Suppressor macrophage treated with lipopolysaccharide for 1 hour (primary cell): ENCODE measurements at regions not wholly inside any gene's neighbourhood (a gene's known extent, or its start where the extent isn't known, plus 50 kb on each side); places are given as distances from the start of the nearest gene placed in this dataset.

Experiments
- DNase-seq, 3 donors: peaks; one replicate each; pipeline ENCODE4 v3.0.0-alpha.2; 2020 to 2022

GRCh38 chr5:27406020-27406419 is 367.6 kb upstream of the CDH9 start:
- no peak for DNase-seq

- no peak for DNase-seq
These were observed 365.0 kb upstream of the CDH9 start for GRCh38 chr5:27403243-27403882.

- DNase-seq: no peak
These were observed 364.4 kb upstream of the CDH9 start for GRCh38 chr5:27402828-27403227.

GRCh38 chr5:27396998-27397397 is 358.6 kb upstream of the CDH9 start:
- DNase-seq: no peak

GRCh38 chr5:27392716-27393115 is 354.3 kb upstream of the CDH9 start:
- no peak for DNase-seq

- DNase-seq: no peak
These were observed 351.3 kb upstream of the CDH9 start for GRCh38 chr5:27389696-27390095.

GRCh38 chr5:27388755-27389154 is 350.4 kb upstream of the CDH9 start:
- no peak for DNase-seq

GRCh38 chr5:27387535-27388073 is 349.2 kb upstream of the CDH9 start:
- DNase-seq: no peak

GRCh38 chr5:27381686-27382085 is 343.3 kb upstream of the CDH9 start:
- no peak for DNase-seq

GRCh38 chr5:27377626-27378025 is 339.2 kb upstream of the CDH9 start:
- no peak for DNase-seq

GRCh38 chr5:27353970-27354369 is 315.6 kb upstream of the CDH9 start:
- DNase-seq: no peak

- DNase-seq: no peak
These were observed 315.2 kb upstream of the CDH9 start for GRCh38 chr5:27353540-27353939.

GRCh38 chr5:27341342-27341741 is 303.0 kb upstream of the CDH9 start:
- DNase-seq: no peak

- no peak for DNase-seq
These were observed 298.4 kb upstream of the CDH9 start for GRCh38 chr5:27336817-27337216.

- no peak for DNase-seq
These were observed 290.1 kb upstream of the CDH9 start for GRCh38 chr5:27328480-27328879.

GRCh38 chr5:27325513-27325912 is 287.1 kb upstream of the CDH9 start:
- DNase-seq: peak in 1 of 3 donors; percentile 0

- DNase-seq: no peak
These were observed 280.3 kb upstream of the CDH9 start for GRCh38 chr5:27318701-27319100.

- DNase-seq: no peak
These were observed 277.9 kb upstream of the CDH9 start for GRCh38 chr5:27316271-27316650.

- DNase-seq: no peak
These were observed 277.2 kb upstream of the CDH9 start for GRCh38 chr5:27315363-27316270.

- peak; percentile 11 to 35 (median 24) for DNase-seq
These were observed 275.2 kb upstream of the CDH9 start for GRCh38 chr5:27313549-27313948.

- no peak for DNase-seq
These were observed 274.0 kb upstream of the CDH9 start for GRCh38 chr5:27312291-27312893.

- DNase-seq: no peak
These were observed 273.2 kb upstream of the CDH9 start for GRCh38 chr5:27311544-27311943.

- no peak for DNase-seq
These were observed 269.8 kb upstream of the CDH9 start for GRCh38 chr5:27308153-27308552.

- DNase-seq: no peak
These were observed 251.8 kb upstream of the CDH9 start for GRCh38 chr5:27290172-27290571.
